ENCODE measurements at regions not wholly inside any gene's neighbourhood (a gene's known extent, or its start where the extent isn't known, plus 50 kb on each side); places are given as distances from the start of the nearest gene placed in this dataset.

- in situ Hi-C loops (cut with MboI): no loop called here
- H3K9me3 ChIP-seq (ENCODE audit: low read depth): no peaks in the 10 kb centered on the region
- H3K79me2 ChIP-seq (ENCODE audit: insufficient read depth): no peaks in the 10 kb centered on the region
- TF ChIP-seq EZH2 (IDR thresholded peaks at IDR 0.05; ENCODE audit: insufficient read depth, poor library complexity, severe bottlenecking) (no peak), EZH2phosphoT487 (IDR thresholded peaks at IDR 0.05; ENCODE audit: insufficient read depth, low read depth) (no peak)
- no peak overlapping the region for H3K27ac ChIP-seq
- no peak overlapping the region for H3K4me2 ChIP-seq (ENCODE audit: unreplicated experiment)
- H3K4me1 ChIP-seq (ENCODE audit: insufficient read depth): no peaks in the 10 kb centered on the region
- H4K20me1 ChIP-seq (ENCODE audit: insufficient read depth): no peaks in the 10 kb centered on the region
- H3K27me3 ChIP-seq (replicated peaks; ENCODE audit: insufficient read depth): no peaks in the 10 kb centered on the region
- no peaks in the 10 kb centered on the region for H3F3A ChIP-seq (ENCODE audit: insufficient read depth)
- H2AFZ ChIP-seq: no peak overlapping the region
- no peaks in the 10 kb centered on the region for H3K36me3 ChIP-seq (ENCODE audit: low read depth)
- 76 to 81% methylated on average over 3 of the region's 3 CpGs for WGBS, 2 experiments (ENCODE audit: low coverage in 1 of 2, low lambda C conversion rate in 2 of 2, missing lambda C conversion rate in 2 of 2)
- no peaks in the 10 kb centered on the region for H3K9me2 ChIP-seq (ENCODE audit: insufficient read depth)
- DNase-seq: no peak
- no peak overlapping the region for H3K4me3 ChIP-seq
- H3K9ac ChIP-seq: no peak overlapping the region
Observed at GRCh38 chr12:127526925-127527324, 740.0 kb upstream of the TMEM132C start.

- TF ChIP-seq EZH2 (IDR thresholded peaks at IDR 0.05; ENCODE audit: insufficient read depth, poor library complexity, severe bottlenecking) (no peak), EZH2phosphoT487 (IDR thresholded peaks at IDR 0.05; ENCODE audit: insufficient read depth, low read depth) (no peak)
- Histone ChIP-seq H3K4me2 (ENCODE audit: unreplicated experiment) (no peak overlapping the region), H3K79me2 (ENCODE audit: insufficient read depth) (no peaks in the 10 kb centered on the region), H3K4me3 (no peak overlapping the region), H3F3A (ENCODE audit: insufficient read depth) (no peaks in the 10 kb centered on the region), H3K9me3 (ENCODE audit: low read depth) (no peaks in the 10 kb centered on the region), H3K27ac (no peak overlapping the region), H3K9me2 (ENCODE audit: insufficient read depth) (no peaks in the 10 kb centered on the region), H3K9ac (no peak overlapping the region), H3K4me1 (ENCODE audit: insufficient read depth) (no peaks in the 10 kb centered on the region), H2AFZ (no peak overlapping the region), H4K20me1 (ENCODE audit: insufficient read depth) (no peaks in the 10 kb centered on the region), H3K36me3 (ENCODE audit: low read depth) (no peaks in the 10 kb centered on the region), H3K27me3 (replicated peaks; ENCODE audit: insufficient read depth) (no peaks in the 10 kb centered on the region)
- in situ Hi-C loops (cut with MboI): no loop called here
- 71 to 78% methylated on average over 8 of the region's 8 CpGs for WGBS, 2 experiments (ENCODE audit: low coverage in 1 of 2, low lambda C conversion rate in 2 of 2, missing lambda C conversion rate in 2 of 2)
- no peak for DNase-seq
Observed at GRCh38 chr12:127528551-127528950, 738.4 kb upstream of the TMEM132C start.

GRCh38 chr12:127531542-127531941 lies 735.4 kb upstream of the TMEM132C start:
- Histone ChIP-seq H3K9ac (no peak overlapping the region), H3K4me2 (ENCODE audit: unreplicated experiment) (no peak overlapping the region), H2AFZ (no peak overlapping the region), H3K4me1 (ENCODE audit: insufficient read depth) (no peaks in the 10 kb centered on the region), H4K20me1 (ENCODE audit: insufficient read depth) (no peaks in the 10 kb centered on the region), H3F3A (ENCODE audit: insufficient read depth) (no peaks in the 10 kb centered on the region), H3K9me3 (ENCODE audit: low read depth) (no peaks in the 10 kb centered on the region), H3K36me3 (ENCODE audit: low read depth) (no peaks in the 10 kb centered on the region), H3K9me2 (ENCODE audit: insufficient read depth) (no peaks in the 10 kb centered on the region), H3K79me2 (ENCODE audit: insufficient read depth) (no peaks in the 10 kb centered on the region), H3K27me3 (replicated peaks; ENCODE audit: insufficient read depth) (no peaks in the 10 kb centered on the region), H3K4me3 (no peak overlapping the region), H3K27ac (no peak overlapping the region)
- no peak for DNase-seq
- TF ChIP-seq EZH2 (IDR thresholded peaks at IDR 0.05; ENCODE audit: insufficient read depth, poor library complexity, severe bottlenecking) (no peak), EZH2phosphoT487 (IDR thresholded peaks at IDR 0.05; ENCODE audit: insufficient read depth, low read depth) (no peak)
- WGBS, 2 experiments (ENCODE audit: low coverage in 1 of 2, low lambda C conversion rate in 2 of 2, missing lambda C conversion rate in 2 of 2): 84 to 95% methylated on average over 3 of the region's 3 CpGs
- in situ Hi-C loops (cut with MboI): no loop called here

GRCh38 chr12:127533353-127533752 lies 733.6 kb upstream of the TMEM132C start:
- in situ Hi-C loops (cut with MboI): no loop called here
- Histone ChIP-seq H2AFZ (no peak overlapping the region), H3K9ac (no peak overlapping the region), H4K20me1 (ENCODE audit: insufficient read depth) (no peaks in the 10 kb centered on the region), H3K79me2 (ENCODE audit: insufficient read depth) (no peaks in the 10 kb centered on the region), H3K4me2 (ENCODE audit: unreplicated experiment) (no peak overlapping the region), H3K27me3 (replicated peaks; ENCODE audit: insufficient read depth) (no peaks in the 10 kb centered on the region), H3K4me1 (ENCODE audit: insufficient read depth) (no peaks in the 10 kb centered on the region), H3K4me3 (no peak overlapping the region), H3K9me2 (ENCODE audit: insufficient read depth) (no peaks in the 10 kb centered on the region), H3K9me3 (ENCODE audit: low read depth) (no peaks in the 10 kb centered on the region), H3K27ac (no peak overlapping the region), H3F3A (ENCODE audit: insufficient read depth) (no peaks in the 10 kb centered on the region), H3K36me3 (ENCODE audit: low read depth) (no peaks in the 10 kb centered on the region)
- TF ChIP-seq EZH2 (IDR thresholded peaks at IDR 0.05; ENCODE audit: insufficient read depth, poor library complexity, severe bottlenecking) (no peak), EZH2phosphoT487 (IDR thresholded peaks at IDR 0.05; ENCODE audit: insufficient read depth, low read depth) (no peak)
- DNase-seq: no peak

- Histone ChIP-seq H3K4me1 (ENCODE audit: insufficient read depth) (no peaks in the 10 kb centered on the region), H3K4me3 (no peak overlapping the region), H3K4me2 (ENCODE audit: unreplicated experiment) (no peak overlapping the region), H3F3A (ENCODE audit: insufficient read depth) (no peaks in the 10 kb centered on the region), H3K27ac (no peak overlapping the region), H3K9me2 (ENCODE audit: insufficient read depth) (no peaks in the 10 kb centered on the region), H3K79me2 (ENCODE audit: insufficient read depth) (no peaks in the 10 kb centered on the region), H2AFZ (no peak overlapping the region), H4K20me1 (ENCODE audit: insufficient read depth) (no peaks in the 10 kb centered on the region), H3K9me3 (ENCODE audit: low read depth) (no peaks in the 10 kb centered on the region), H3K9ac (no peak overlapping the region), H3K36me3 (ENCODE audit: low read depth) (no peaks in the 10 kb centered on the region), H3K27me3 (replicated peaks; ENCODE audit: insufficient read depth) (no peaks in the 10 kb centered on the region)
- DNase-seq: no peak
- WGBS, 2 experiments (ENCODE audit: low coverage in 1 of 2, low lambda C conversion rate in 2 of 2, missing lambda C conversion rate in 2 of 2): 26 to 37% methylated on average over 1 of the region's 1 CpG
- in situ Hi-C loops (cut with MboI): no loop called here
- TF ChIP-seq EZH2phosphoT487 (IDR thresholded peaks at IDR 0.05; ENCODE audit: insufficient read depth, low read depth): no peak
- no peak for TF ChIP-seq EZH2 (IDR thresholded peaks at IDR 0.05; ENCODE audit: insufficient read depth, poor library complexity, severe bottlenecking)
Observed at GRCh38 chr12:127536833-127537428, 730.0 kb upstream of the TMEM132C start.

Measured in GM23248 (cell line).